ENCODE measurements at regions not wholly inside any gene's neighbourhood (a gene's known extent, or its start where the extent isn't known, plus 50 kb on each side); places are given as distances from the start of the nearest gene placed in this dataset.

DNA sequence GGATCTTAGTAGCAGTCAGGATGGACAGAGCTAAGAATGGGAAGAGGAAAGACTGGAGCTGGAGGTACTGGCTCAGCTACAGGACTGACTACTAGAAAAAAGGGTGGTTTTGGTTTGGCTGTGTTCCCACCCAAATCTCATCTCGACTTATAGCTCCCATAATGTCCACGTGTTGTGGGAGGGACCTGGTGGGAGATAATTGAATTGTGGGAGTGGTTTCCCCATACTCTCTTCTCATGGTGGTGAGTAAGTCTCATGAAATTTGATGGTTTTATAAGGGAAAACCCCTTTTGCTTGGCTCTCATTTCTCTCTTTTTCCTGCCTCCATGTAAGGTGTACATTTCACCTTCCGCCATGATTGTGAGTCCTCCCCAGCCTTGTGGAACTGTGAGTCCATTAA is 466.5 kb upstream of the DEPDC1 start:
- H3K4me1 Mint-ChIP-seq (ENCODE audit: low read depth), result no peaks in the 10 kb centered on the region
- no peak for ATAC-seq (replicated peaks in 1 of 2)

DNA sequence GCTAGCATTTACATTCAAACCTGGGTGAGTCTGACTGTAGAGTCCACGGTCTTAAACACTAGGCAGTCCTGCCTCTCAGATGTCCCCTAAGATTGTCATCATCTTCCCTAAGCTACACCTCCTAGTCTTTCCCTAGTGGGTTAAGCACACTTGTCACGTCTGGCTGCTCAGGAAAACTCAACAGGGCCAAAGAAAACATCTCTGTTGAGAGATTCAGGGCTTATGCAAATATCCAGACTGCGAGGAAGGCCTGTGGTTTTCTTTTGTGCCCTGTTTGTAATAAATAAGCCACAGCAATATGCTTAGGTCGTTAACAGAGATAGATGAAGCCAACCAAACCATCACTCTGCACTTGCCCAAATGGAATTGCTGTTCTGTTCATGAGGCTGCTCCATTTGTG is 472.6 kb upstream of the DEPDC1 start:
- Mint-ChIP-seq H3K4me3 (no peak overlapping the region), H3K9me3 (peaks cover 0 to 1% of the 10 kb centered on the region in 2 donors), H3K27ac (no peak overlapping the region), H3K27me3 (ENCODE audit: low read depth) (no peaks in the 10 kb centered on the region), H3K36me3 (ENCODE audit: insufficient read depth in 2 of 2) (no peaks in the 10 kb centered on the region), H3K4me1 (ENCODE audit: low read depth) (no peaks in the 10 kb centered on the region)
- no peak for DNase-seq
- ATAC-seq (replicated peaks in 1 of 2), result no peak

More for the DNA sequence above, 466.5 kb upstream of the DEPDC1 start:
- no peak overlapping the region for H3K27ac Mint-ChIP-seq
- H3K27me3 Mint-ChIP-seq (ENCODE audit: low read depth), result no peaks in the 10 kb centered on the region
- DNase-seq, result no peak
- H3K9me3 Mint-ChIP-seq, result no peaks in the 10 kb centered on the region
- no peak overlapping the region for H3K4me3 Mint-ChIP-seq
- H3K36me3 Mint-ChIP-seq (ENCODE audit: insufficient read depth in 2 of 2), result no peaks in the 10 kb centered on the region

DNA sequence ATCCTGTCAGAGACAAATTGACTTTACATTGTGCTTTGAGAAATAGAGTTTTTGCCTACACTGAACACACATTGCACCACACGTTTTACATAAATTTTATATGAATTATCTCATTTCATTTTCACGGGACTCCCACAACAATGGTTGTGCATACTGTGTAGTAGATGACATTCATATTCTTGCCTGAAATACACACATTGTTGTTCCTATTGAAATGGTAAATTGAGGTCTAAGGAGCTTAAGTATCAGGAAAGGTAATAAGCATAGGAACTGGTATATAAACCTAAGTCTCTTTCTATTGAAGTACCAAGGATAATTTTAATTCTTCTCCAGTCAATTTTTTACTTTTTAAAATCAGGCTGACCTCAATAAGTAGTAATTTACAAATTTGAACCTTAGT is 473.7 kb upstream of the DEPDC1 start:
- ATAC-seq (replicated peaks in 1 of 2), result no peak
- no peaks in the 10 kb centered on the region for H3K27me3 Mint-ChIP-seq (ENCODE audit: low read depth)
- H3K36me3 Mint-ChIP-seq (ENCODE audit: insufficient read depth in 2 of 2), result no peaks in the 10 kb centered on the region
- no peak overlapping the region for H3K4me3 Mint-ChIP-seq
- peaks cover 0 to 1% of the 10 kb centered on the region in 2 donors for H3K9me3 Mint-ChIP-seq
- no peak overlapping the region for H3K27ac Mint-ChIP-seq
- no peaks in the 10 kb centered on the region for H3K4me1 Mint-ChIP-seq (ENCODE audit: low read depth)
- no peak for DNase-seq

DNA sequence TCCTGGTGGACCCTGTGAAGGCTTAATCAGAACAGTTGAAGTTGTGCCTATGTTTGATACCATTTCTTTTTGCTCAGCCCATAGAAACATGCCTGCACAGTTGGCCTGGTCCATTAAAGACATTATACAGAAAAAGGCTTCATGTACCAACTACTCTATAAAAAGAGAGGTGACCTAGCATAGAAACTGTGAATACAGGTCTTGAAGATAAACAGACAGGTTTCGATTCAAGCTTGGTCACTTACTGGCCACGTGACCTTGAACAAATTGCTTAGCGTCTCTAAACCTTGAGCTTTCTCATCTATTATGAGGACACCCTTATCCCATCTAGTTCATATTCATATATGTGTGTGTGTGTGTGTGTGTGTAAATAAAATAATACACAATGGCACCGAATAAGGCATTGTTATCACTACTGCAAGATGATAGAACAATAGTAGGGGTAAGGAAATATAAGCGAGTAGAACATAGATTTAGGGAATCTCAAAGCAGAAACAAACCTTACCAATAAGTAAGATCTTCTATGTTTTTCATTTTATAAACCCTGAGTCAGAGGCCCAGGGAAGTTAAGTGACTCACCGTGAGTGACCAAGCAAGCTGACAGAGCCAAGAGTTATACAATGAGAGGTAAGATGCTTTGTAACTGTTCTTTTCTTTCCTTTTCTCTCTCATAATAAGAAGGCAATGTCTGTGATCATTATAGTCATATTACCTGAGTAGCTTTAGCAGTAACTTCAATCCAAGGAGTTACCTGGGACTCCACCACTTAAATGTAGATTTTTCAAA is 476.8 kb upstream of the DEPDC1 start:
- H3K27ac Mint-ChIP-seq, result no peak overlapping the region
- no peak for DNase-seq
- H3K4me3 Mint-ChIP-seq, result no peak overlapping the region
- peaks cover 0 to 1% of the 10 kb centered on the region in 2 donors for H3K9me3 Mint-ChIP-seq
- H3K27me3 Mint-ChIP-seq (ENCODE audit: low read depth), result no peaks in the 10 kb centered on the region
- ATAC-seq (replicated peaks in 1 of 2), result no peak
- no peaks in the 10 kb centered on the region for H3K4me1 Mint-ChIP-seq (ENCODE audit: low read depth)
- no peaks in the 10 kb centered on the region for H3K36me3 Mint-ChIP-seq (ENCODE audit: insufficient read depth in 2 of 2)

DNA sequence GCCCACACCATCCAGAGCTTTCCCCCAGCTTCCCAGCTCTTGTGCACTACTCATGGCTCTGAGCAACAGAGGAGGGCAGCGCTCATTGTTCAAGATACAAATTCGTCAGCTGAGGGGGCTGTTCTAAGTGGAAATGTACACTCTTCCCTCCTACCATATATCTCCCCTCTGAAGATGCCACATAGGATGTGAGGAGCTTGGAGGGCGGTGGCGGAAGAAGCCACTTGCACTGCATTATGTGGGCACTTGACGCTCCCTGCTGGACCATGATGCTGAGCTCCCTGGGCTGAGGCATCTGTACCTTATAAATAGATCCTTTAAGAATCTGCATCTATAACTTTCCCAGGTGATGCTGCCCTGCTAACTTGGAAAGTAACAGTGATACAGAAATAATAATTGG is 477.6 kb upstream of the DEPDC1 start:
- no peaks in the 10 kb centered on the region for H3K27me3 Mint-ChIP-seq (ENCODE audit: low read depth)
- H3K27ac Mint-ChIP-seq, result no peak overlapping the region
- ATAC-seq (replicated peaks in 1 of 2) (no peak), DNase-seq (no peak)
- no peak overlapping the region for H3K4me3 Mint-ChIP-seq
- peaks cover 0 to 1% of the 10 kb centered on the region in 2 donors for H3K9me3 Mint-ChIP-seq
- H3K4me1 Mint-ChIP-seq (ENCODE audit: low read depth), result no peaks in the 10 kb centered on the region
- H3K36me3 Mint-ChIP-seq (ENCODE audit: insufficient read depth in 2 of 2), result no peaks in the 10 kb centered on the region

DNA sequence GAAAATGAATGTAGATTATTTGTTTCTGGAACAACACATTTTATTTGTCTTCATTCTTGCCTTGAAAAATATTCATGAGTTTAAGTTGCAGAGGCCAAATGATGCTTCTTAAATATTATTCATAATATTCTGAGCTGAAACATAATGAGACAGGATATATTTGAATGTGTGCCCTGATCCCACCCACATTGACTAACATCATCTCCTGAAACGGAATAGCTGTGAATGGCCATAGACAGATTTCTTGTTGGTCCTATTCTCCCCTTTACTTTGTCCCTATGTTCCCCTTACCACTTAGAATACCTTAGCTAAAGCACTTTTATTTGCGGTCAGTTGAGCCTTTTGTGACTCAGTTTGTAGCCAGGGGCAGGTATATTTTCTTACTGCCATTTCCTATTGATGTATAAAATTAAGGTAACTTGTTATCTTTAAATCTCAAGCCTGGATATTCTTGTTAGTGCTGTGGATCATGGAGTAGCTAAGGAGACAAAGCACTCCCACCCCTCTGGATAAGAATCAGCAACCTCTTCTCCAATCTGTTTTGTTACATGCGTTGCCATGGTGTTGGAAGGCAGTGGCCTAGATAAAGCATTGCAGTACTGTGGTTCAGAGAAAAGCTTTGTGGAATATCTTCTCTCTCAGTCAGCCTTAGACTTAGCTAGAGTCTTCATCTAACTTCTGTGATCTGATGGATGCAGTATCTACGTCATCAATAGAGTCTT is 478.5 kb upstream of the DEPDC1 start:
- DNase-seq (no peak), ATAC-seq (replicated peaks in 1 of 2) (no peak)
- peaks cover under 1 to 2% of the 10 kb centered on the region in 2 donors for H3K9me3 Mint-ChIP-seq

DNA sequence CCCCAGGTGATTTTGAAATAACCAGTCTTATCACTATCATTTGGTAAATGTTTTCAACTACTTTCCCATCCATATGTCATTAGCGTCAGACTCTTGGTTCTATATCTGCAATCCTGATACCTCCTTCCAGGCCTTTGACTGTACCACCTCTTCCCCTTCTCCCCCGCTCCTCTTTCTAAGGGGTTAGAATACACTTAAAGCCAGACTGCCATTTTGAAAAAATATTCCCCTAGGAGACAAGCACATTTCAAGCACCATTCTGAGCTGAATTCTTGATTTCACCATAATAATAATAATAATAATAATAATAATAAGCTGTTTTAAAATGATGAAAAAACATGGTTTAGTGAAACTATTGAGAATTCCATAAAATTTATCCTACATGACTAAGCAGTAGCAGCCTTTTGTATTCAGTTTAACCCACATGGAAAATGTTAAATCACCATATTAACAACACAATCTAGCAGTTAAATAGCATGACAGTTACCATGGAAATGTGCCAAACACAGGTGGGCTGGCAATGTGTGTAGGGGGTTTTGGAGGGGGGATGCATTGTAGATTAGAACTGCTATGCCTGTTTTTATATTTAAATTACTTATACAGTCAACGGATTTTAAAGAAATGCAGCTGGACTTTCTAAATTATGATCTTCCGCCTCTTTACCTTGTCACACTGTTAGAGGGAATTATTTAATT is 480.2 kb upstream of the DEPDC1 start:
- H3K27me3 Mint-ChIP-seq (ENCODE audit: low read depth), result no peaks in the 10 kb centered on the region
- no peak overlapping the region for H3K27ac Mint-ChIP-seq
- no peaks in the 10 kb centered on the region for H3K36me3 Mint-ChIP-seq (ENCODE audit: insufficient read depth in 2 of 2)
- no peak overlapping the region for H3K4me3 Mint-ChIP-seq
- peaks cover 2% of the 10 kb centered on the region in 2 donors for H3K9me3 Mint-ChIP-seq
- H3K4me1 Mint-ChIP-seq (ENCODE audit: low read depth), result no peaks in the 10 kb centered on the region
- DNase-seq, result no peak
- ATAC-seq (replicated peaks in 1 of 2), result no peak

More for the DNA sequence above, 478.5 kb upstream of the DEPDC1 start:
- Mint-ChIP-seq H3K27ac (no peak overlapping the region), H3K27me3 (ENCODE audit: low read depth) (no peaks in the 10 kb centered on the region), H3K4me3 (no peak overlapping the region), H3K4me1 (ENCODE audit: low read depth) (no peaks in the 10 kb centered on the region), H3K36me3 (ENCODE audit: insufficient read depth in 2 of 2) (no peaks in the 10 kb centered on the region)

DNA sequence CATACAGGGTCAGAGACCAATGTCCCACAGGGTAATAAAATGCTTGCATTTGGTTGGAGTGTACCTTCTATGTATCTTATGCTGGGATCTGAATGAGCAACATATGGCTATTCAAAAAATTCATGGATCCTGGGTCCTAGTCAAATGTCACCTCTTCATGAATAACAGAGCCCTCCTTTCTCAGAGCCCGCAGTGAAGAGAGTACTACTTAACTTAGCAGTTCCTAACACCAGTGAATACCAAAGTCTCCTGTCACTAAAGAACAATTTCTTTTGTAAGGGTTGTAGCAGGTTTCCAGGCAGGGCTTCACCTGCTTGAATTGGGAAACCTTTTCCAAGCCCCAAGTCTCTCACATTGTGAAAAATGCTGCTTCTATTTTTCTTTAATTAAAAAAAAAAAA is 483.0 kb upstream of the DEPDC1 start:
- DNase-seq (no peak), ATAC-seq (replicated peaks in 1 of 2) (no peak)
- no peaks in the 10 kb centered on the region for H3K27me3 Mint-ChIP-seq (ENCODE audit: low read depth)
- H3K4me3 Mint-ChIP-seq, result no peak overlapping the region
- no peaks in the 10 kb centered on the region for H3K4me1 Mint-ChIP-seq (ENCODE audit: low read depth)
- no peaks in the 10 kb centered on the region for H3K36me3 Mint-ChIP-seq (ENCODE audit: insufficient read depth in 2 of 2)
- H3K9me3 Mint-ChIP-seq, result peaks cover 2 to 4% of the 10 kb centered on the region in 2 donors
- no peak overlapping the region for H3K27ac Mint-ChIP-seq

DNA sequence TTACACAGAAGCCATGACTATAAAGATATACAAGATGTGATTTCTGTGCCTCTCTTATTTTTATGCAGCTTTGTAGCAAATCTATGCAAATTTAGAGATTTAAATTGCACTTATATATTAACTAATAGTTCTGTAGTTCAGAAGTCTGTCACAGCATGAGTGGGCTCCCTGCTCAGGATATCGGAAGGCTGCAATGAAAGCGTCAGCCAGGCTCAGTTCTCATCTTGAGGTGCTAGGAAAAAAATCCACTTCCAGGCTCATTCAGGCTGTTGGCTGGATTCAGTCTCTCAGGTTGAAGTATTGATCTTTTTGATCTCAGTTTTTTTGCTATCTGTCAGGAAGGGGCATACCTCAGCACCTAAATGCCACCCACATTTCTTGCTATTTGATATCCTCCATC is 487.4 kb upstream of the DEPDC1 start:
- H3K27me3 Mint-ChIP-seq (ENCODE audit: low read depth), result no peaks in the 10 kb centered on the region
- H3K36me3 Mint-ChIP-seq (ENCODE audit: insufficient read depth in 2 of 2), result peaks cover 0 to 1% of the 10 kb centered on the region in 2 donors
- peaks cover 4 to 9% of the 10 kb centered on the region in 2 donors for H3K9me3 Mint-ChIP-seq
- no peaks in the 10 kb centered on the region for H3K4me1 Mint-ChIP-seq (ENCODE audit: low read depth)
- H3K4me3 Mint-ChIP-seq, result no peak overlapping the region
- ATAC-seq (replicated peaks in 1 of 2) (no peak), DNase-seq (no peak)
- H3K27ac Mint-ChIP-seq, result no peak overlapping the region

DNA sequence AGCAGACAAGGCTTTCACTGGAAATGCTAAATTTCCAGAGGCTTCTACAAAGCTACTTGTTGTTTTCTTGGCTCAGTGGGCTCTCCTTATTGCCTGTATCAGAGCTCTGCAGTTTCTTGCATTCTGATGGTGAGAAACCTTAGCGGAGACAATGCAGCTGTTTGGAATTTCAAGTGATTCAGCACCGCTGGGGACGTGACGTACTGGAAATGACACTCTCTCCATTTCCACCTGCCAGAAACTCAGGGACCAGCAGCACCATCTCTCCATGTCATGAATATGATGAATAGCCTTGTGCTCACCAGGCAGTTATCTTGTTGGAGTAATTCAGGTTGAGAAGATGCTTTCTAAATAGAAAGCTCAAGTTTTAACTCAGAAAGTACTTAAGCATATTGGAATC is 497.2 kb upstream of the DEPDC1 start:
- Mint-ChIP-seq H3K36me3 (ENCODE audit: insufficient read depth in 2 of 2) (peaks cover 0 to 3% of the 10 kb centered on the region in 2 donors), H3K4me1 (ENCODE audit: low read depth) (no peaks in the 10 kb centered on the region), H3K27me3 (ENCODE audit: low read depth) (no peaks in the 10 kb centered on the region), H3K27ac (no peak overlapping the region), H3K9me3 (peaks cover 6 to 7% of the 10 kb centered on the region in 2 donors), H3K4me3 (no peak overlapping the region)
- DNase-seq, result no peak
- ATAC-seq (replicated peaks in 1 of 2), result no peak

DNA sequence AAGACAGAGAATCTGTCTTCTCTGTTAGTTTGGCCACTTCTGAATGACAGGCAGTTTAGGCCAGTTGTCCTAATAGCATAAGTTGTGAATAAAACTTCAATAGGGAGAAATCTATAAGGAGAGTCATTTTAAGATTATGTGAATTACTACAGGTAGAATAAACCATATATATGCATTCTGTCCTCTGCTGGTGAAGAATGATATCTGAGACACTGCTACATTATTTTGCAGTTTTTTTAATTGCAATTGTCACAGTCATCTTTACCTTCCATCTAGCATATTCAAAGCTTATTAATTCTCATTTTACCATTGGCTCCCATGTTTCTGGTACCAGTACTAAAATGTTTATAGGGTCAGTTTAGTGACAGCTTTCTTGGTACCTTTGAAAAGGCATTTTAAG is 519.6 kb upstream of the DEPDC1 start:
- Mint-ChIP-seq H3K36me3 (ENCODE audit: insufficient read depth in 2 of 2) (peaks cover 0 to 2% of the 10 kb centered on the region in 2 donors), H3K27ac (no peak overlapping the region), H3K27me3 (ENCODE audit: low read depth) (no peaks in the 10 kb centered on the region), H3K9me3 (peaks cover 9 to 12% of the 10 kb centered on the region in 2 donors), H3K4me1 (ENCODE audit: low read depth) (no peaks in the 10 kb centered on the region), H3K4me3 (no peak overlapping the region)
- ATAC-seq (replicated peaks in 1 of 2) (no peak), DNase-seq (no peak)

DNA sequence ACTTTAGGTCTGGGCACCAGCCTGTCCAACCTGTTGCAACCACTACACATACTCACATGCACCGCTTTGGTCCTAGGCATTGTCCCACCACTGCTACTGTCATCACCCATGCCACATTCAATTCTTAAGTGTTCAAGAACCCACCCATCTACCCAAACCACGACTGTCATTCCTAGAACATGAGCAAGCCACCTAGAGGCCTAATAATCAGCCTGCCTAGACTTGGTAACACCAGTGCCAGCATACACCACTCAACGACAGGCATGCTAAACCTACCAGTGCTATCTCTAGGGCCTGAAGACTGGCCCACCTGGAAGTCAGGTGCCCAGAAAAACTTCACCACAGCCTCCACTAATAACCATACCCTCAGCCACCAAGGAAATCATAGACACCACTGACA is 532.8 kb upstream of the DEPDC1 start:
- no peaks in the 10 kb centered on the region for H3K4me1 Mint-ChIP-seq (ENCODE audit: low read depth)
- H3K27ac Mint-ChIP-seq, result no peak overlapping the region
- no peaks in the 10 kb centered on the region for H3K27me3 Mint-ChIP-seq (ENCODE audit: low read depth)
- H3K9me3 Mint-ChIP-seq, result peaks cover 12 to 13% of the 10 kb centered on the region in 2 donors
- DNase-seq (no peak), ATAC-seq (replicated peaks in 1 of 2) (no peak)
- H3K4me3 Mint-ChIP-seq, result no peak overlapping the region
- peaks cover 1 to 5% of the 10 kb centered on the region in 2 donors for H3K36me3 Mint-ChIP-seq (ENCODE audit: insufficient read depth in 2 of 2)

DNA sequence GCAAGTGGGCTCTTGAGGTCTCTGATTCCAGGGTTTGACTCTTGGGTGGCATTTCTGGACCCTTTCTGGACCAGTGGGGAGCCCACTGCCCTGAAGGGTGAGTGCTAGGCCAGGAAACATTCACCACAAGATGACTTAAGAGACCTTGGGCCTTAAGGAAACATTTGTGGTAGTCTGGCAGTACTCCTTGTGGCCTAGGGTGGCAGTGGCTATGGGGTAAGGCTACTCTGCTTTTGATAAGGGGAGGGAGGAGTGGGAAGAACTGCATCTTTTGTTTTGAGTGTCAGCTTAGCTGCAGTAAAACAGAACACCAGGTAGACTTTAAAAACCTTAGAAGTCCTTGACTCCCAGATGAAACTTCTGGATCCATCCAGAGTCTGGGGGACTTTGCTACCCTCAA is 529.3 kb upstream of the LRRC7 start:
- peaks cover 9 to 23% of the 10 kb centered on the region in 2 donors for H3K9me3 Mint-ChIP-seq
- no peak for DNase-seq
- H3K27ac Mint-ChIP-seq, result no peak overlapping the region
- H3K4me1 Mint-ChIP-seq (ENCODE audit: low read depth), result no peaks in the 10 kb centered on the region
- no peak for ATAC-seq (replicated peaks in 1 of 2)
- H3K36me3 Mint-ChIP-seq (ENCODE audit: insufficient read depth in 2 of 2), result peaks cover 0 to 2% of the 10 kb centered on the region in 2 donors
- H3K27me3 Mint-ChIP-seq (ENCODE audit: low read depth), result no peaks in the 10 kb centered on the region
- no peak overlapping the region for H3K4me3 Mint-ChIP-seq
